HepG2 (cell line): ENCODE measurements at regions not wholly inside any gene's neighbourhood (a gene's known extent, or its start where the extent isn't known, plus 50 kb on each side); places are given as distances from the start of the nearest gene placed in this dataset.

Source experiments
- ATAC-seq: fragments of 200-7000 bp; cut with Tn5 transposase; 3 replicates; pipeline ENCODE4 v1.9.1; 2020; ENCODE audit warnings: mild to moderate bottlenecking, moderate library complexity
- BruUV-seq: library from RNA; stranded (reverse); fragments of 400-500 nt; replicated peaks from 2 replicates; lab custom pipeline; 2021; lab: Mats Ljungman, UMichigan
- CTCF ChIA-PET: fragments of 300-600 bp; formaldehyde crosslinking; extraction: SDS; loops from one replicate; lab custom pipeline; 2021; ENCODE audit warnings: low total read pairs, inconsistent platforms, low intra/inter-chr PET ratio; lab: Yijun Ruan, JAX
- POLR2A ChIA-PET: fragments of 350-600 bp; sonication (Branson Sonifier 250); formaldehyde crosslinking; loops from one replicate; lab custom pipeline; 2020; ENCODE audit warnings: antibody characterized with exemption, inconsistent platforms; lab: Yijun Ruan, JAX
- DNase-seq: peaks from one replicate; pipeline ENCODE4 v3.0.0-alpha.2; 2015; ENCODE audit warnings: low spot score
- FAIRE-seq: peaks from 3 replicates; lab custom pipeline; 2011; peaks lifted over from hg19 to GRCh38; lab: Jason Lieb, UNC
- H2AFZ ChIP-seq: one replicate; pipeline ENCODE4 v1.6.1; 2011; ENCODE audit warnings: low read length, inconsistent platforms
- H3K27ac ChIP-seq: fragments of 300-600 bp; 3 replicates; pipeline ENCODE4 v1.8.0; 2011; ENCODE audit warnings: mixed run types, mild to moderate bottlenecking, mixed read lengths, low read length, inconsistent platforms; ENCODE audit not compliant: insufficient read depth; ENCODE audit errors: extremely low read length
- H3K27me3 ChIP-seq, 2 experiments: fragments of 200-600 bp in 1 of 2; 2 replicates in 1 of 2; 3 replicates in 1 of 2; pipeline versions ENCODE4 v1.6.0 to v1.8.0; 2011; ENCODE audit warnings: low read length in 2 of 2, mild to moderate bottlenecking in 2 of 2, moderate library complexity in 2 of 2, inconsistent platforms in 1 of 2; ENCODE audit not compliant: insufficient read depth in 2 of 2, control insufficient read depth in 1 of 2
- H3K36me3 ChIP-seq, 2 experiments: fragments of 200-600 bp in 1 of 2; replicated peaks in 1 of 2; 2 replicates in 1 of 2; 3 replicates in 1 of 2; pipeline versions ENCODE4 v1.5.1 to v1.8.0; 2011; ENCODE audit warnings: low read length in 2 of 2, inconsistent platforms in 1 of 2; ENCODE audit not compliant: insufficient read depth in 2 of 2, control insufficient read depth in 1 of 2
- H3K4me1 ChIP-seq: 2 replicates; pipeline ENCODE4 v1.5.1; 2012; ENCODE audit warnings: low read length, inconsistent platforms; ENCODE audit not compliant: insufficient read depth
- H3K4me2 ChIP-seq: 2 replicates; pipeline ENCODE4 v1.6.0; 2011; ENCODE audit warnings: low read depth, low read length, inconsistent platforms
- H3K4me3 ChIP-seq, 3 experiments: fragments of 200-600 bp in 1 of 3; sonication (generic), shearing (Covaris generic) in 1 of 3; replicated peaks in 1 of 3; 2 replicates each; pipeline ENCODE4 v1.5.1; 2011 to 2016; ENCODE audit warnings: low read length in 3 of 3, inconsistent platforms in 2 of 3, low read depth in 2 of 3, mild to moderate bottlenecking in 2 of 3, control low read depth in 1 of 3, mixed read lengths in 1 of 3; ENCODE audit not compliant: insufficient read depth in 1 of 3
- H3K79me2 ChIP-seq: one replicate; pipeline ENCODE4 v1.6.1; 2011; ENCODE audit warnings: low read length, inconsistent platforms; ENCODE audit not compliant: insufficient read depth
- H3K9ac ChIP-seq: 2 replicates; pipeline ENCODE4 v1.6.0; 2011; ENCODE audit warnings: mild to moderate bottlenecking, low read depth, low read length, inconsistent platforms; ENCODE audit not compliant: insufficient read depth
- H3K9me3 ChIP-seq: 2 replicates; pipeline ENCODE4 v1.5.1; 2012; ENCODE audit warnings: mild to moderate bottlenecking, low read length
- H4K20me1 ChIP-seq: 2 replicates; pipeline ENCODE4 v1.6.0; 2011; ENCODE audit warnings: inconsistent platforms, mild to moderate bottlenecking, low read length, moderate library complexity; ENCODE audit not compliant: insufficient read depth
- CEBPG ChIP-seq: IDR thresholded peaks from 2 replicates; pipeline ENCODE4 v1.6.1; 2016
- FOSL1 ChIP-seq: sonication (generic); formaldehyde crosslinking; IDR thresholded peaks from 2 replicates; pipeline ENCODE4 v1.9.0; 2021; ENCODE audit warnings: missing genetic modification reagents, borderline replicate concordance
- NFYB ChIP-seq: sonication (generic); formaldehyde crosslinking; IDR thresholded peaks from 2 replicates; pipeline ENCODE4 v1.4.0; 2020; ENCODE audit warnings: missing genetic modification reagents
- SUZ12 ChIP-seq: fragments of 150-350 bp; IDR thresholded peaks from 2 replicates; pipeline ENCODE4 v1.6.1; 2014; ENCODE audit warnings: low read depth, low read length
- WGBS: methylation state at CpG from one replicate; pipeline ENCODE4 v1.1.6; 2017; ENCODE audit warnings: low lambda C conversion rate; 5-methylcytosine and 5-hydroxymethylcytosine counted together
- in situ Hi-C: cut with HindIII; loops from 2 replicates; pipeline ENCODE4 v1.10.0; 2017; ENCODE audit warnings: low pct_unique_long_range_greater_than_20kb; ENCODE audit not compliant: extremely low pct_ligation_motif_present
- intact Hi-C: fragments of 100-400 bp; cut with micrococcal nuclease; formaldehyde crosslinking; loops from one replicate; pipeline ENCODE4 v1.10.0; 2022; ENCODE audit not compliant: unreplicated experiment
- TF ChIP-seq, protein P1 (sequence below): sonication (generic); formaldehyde crosslinking; IDR thresholded peaks from 2 replicates; pipeline ENCODE4 v1.5.0; 2020; ENCODE audit warnings: mild to moderate bottlenecking, missing genetic modification reagents, borderline replicate concordance
- TF ChIP-seq, protein P2 (sequence below): sonication (generic); formaldehyde crosslinking; IDR thresholded peaks from 2 replicates; pipeline ENCODE4 v1.5.0; 2020; ENCODE audit warnings: missing genetic modification reagents

DNA sequence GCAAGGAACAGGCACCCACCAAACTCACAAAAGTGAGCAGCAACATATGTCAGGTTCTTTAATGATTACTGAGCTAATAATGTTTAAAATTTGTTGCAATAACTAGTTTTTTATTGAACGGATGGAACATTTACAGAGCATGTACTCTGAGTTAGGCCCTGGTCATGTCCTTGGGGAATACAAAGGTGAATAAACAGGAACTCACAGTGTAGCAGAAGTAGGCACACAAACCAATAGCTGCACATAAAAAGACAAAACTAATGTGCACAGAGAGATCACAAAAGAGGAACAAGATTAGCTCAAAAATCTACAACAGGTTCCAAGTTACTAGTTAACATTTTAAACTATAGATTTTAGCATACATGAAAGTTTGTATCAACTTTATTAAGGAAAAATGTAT is 505.3 kb upstream of the PPP2R3A start (continued):
- TF ChIP-seq, protein P1, sequence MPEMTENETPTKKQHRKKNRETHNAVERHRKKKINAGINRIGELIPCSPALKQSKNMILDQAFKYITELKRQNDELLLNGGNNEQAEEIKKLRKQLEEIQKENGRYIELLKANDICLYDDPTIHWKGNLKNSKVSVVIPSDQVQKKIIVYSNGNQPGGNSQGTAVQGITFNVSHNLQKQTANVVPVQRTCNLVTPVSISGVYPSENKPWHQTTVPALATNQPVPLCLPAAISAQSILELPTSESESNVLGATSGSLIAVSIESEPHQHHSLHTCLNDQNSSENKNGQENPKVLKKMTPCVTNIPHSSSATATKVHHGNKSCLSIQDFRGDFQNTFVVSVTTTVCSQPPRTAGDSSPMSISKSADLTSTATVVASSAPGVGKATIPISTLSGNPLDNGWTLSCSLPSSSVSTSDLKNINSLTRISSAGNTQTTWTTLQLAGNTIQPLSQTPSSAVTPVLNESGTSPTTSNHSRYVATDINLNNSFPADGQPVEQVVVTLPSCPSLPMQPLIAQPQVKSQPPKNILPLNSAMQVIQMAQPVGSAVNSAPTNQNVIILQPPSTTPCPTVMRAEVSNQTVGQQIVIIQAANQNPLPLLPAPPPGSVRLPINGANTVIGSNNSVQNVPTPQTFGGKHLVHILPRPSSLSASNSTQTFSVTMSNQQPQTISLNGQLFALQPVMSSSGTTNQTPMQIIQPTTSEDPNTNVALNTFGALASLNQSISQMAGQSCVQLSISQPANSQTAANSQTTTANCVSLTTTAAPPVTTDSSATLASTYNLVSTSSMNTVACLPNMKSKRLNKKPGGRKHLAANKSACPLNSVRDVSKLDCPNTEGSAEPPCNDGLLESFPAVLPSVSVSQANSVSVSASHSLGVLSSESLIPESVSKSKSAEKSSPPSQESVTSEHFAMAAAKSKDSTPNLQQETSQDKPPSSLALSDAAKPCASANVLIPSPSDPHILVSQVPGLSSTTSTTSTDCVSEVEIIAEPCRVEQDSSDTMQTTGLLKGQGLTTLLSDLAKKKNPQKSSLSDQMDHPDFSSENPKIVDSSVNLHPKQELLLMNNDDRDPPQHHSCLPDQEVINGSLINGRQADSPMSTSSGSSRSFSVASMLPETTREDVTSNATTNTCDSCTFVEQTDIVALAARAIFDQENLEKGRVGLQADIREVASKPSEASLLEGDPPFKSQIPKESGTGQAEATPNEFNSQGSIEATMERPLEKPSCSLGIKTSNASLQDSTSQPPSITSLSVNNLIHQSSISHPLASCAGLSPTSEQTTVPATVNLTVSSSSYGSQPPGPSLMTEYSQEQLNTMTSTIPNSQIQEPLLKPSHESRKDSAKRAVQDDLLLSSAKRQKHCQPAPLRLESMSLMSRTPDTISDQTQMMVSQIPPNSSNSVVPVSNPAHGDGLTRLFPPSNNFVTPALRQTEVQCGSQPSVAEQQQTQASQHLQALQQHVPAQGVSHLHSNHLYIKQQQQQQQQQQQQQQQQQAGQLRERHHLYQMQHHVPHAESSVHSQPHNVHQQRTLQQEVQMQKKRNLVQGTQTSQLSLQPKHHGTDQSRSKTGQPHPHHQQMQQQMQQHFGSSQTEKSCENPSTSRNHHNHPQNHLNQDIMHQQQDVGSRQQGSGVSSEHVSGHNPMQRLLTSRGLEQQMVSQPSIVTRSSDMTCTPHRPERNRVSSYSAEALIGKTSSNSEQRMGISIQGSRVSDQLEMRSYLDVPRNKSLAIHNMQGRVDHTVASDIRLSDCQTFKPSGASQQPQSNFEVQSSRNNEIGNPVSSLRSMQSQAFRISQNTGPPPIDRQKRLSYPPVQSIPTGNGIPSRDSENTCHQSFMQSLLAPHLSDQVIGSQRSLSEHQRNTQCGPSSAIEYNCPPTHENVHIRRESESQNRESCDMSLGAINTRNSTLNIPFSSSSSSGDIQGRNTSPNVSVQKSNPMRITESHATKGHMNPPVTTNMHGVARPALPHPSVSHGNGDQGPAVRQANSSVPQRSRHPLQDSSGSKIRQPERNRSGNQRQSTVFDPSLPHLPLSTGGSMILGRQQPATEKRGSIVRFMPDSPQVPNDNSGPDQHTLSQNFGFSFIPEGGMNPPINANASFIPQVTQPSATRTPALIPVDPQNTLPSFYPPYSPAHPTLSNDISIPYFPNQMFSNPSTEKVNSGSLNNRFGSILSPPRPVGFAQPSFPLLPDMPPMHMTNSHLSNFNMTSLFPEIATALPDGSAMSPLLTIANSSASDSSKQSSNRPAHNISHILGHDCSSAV (CRISPR knock-in tag): no peak
- TF ChIP-seq FOSL1 (CRISPR knock-in tag): no peak

DNA sequence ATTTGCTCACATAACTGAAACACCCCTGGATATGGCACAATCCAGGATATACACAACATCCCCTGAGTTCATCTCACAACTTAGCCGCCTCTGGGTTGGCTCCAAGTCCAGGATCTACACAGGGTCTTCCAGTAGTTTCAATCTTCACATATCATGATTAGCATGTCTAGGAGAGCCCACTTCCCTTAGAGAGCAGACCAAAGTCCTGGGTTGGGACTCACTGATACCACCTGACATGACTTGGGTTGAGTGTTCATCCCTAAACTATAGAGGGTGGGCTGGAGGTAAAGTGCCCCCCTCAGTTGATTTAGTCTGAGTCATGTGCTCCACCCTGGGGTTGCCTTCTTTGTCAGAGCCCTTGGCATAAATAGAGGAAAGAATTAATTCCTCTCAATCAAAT is 493.6 kb upstream of the PPP2R3A start:
- 0% methylated on average over 1 of the region's 1 CpG for WGBS
- Histone ChIP-seq H3K4me3 (no peak overlapping the region), H3K4me1 (no peaks in the 10 kb centered on the region), H2AFZ (no peak overlapping the region), H3K36me3 (no peaks in the 10 kb centered on the region), H3K27ac (no peak overlapping the region), H3K9ac (no peak overlapping the region), H4K20me1 (no peaks in the 10 kb centered on the region), H3K9me3 (no peaks in the 10 kb centered on the region), H3K79me2 (no peaks in the 10 kb centered on the region), H3K27me3 (no peaks in the 10 kb centered on the region), H3K4me2 (no peak overlapping the region)
- BruUV-seq: no TSS peak
- TF ChIP-seq SUZ12 (no peak), NFYB (CRISPR knock-in tag) (no peak), CEBPG (CRISPR knock-in tag) (no peak)
- TF ChIP-seq, protein P2, sequence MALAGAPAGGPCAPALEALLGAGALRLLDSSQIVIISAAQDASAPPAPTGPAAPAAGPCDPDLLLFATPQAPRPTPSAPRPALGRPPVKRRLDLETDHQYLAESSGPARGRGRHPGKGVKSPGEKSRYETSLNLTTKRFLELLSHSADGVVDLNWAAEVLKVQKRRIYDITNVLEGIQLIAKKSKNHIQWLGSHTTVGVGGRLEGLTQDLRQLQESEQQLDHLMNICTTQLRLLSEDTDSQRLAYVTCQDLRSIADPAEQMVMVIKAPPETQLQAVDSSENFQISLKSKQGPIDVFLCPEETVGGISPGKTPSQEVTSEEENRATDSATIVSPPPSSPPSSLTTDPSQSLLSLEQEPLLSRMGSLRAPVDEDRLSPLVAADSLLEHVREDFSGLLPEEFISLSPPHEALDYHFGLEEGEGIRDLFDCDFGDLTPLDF (CRISPR knock-in tag): no peak
- FAIRE-seq (no peak), ATAC-seq (no peak), DNase-seq (no peak)
- POLR2A ChIA-PET: no interaction called here
- intact Hi-C loops: no loop called here
- CTCF ChIA-PET: no interaction called here
- in situ Hi-C loops: no loop called here
